ENCODE measurements at regions not wholly inside any gene's neighbourhood (a gene's known extent, or its start where the extent isn't known, plus 50 kb on each side); places are given as distances from the start of the nearest gene placed in this dataset.

- TF ChIP-seq ZNF462 (CRISPR knock-in tag; IDR thresholded peaks at IDR 0.05) = no peak
- TF ChIP-seq ZNF114 (CRISPR knock-in tag; IDR thresholded peaks at IDR 0.05) = no peak
Observed at GRCh38 chr4:158038718-158039117, 134.1 kb downstream of the GASK1B start (continued).

- Histone ChIP-seq H3K36me3 (ENCODE audit: insufficient read depth) (no peaks in the 10 kb centered on the region), H2AFZ (no peak overlapping the region), H3K4me1 (ENCODE audit: insufficient read depth) (peaks cover 6% of the 10 kb centered on the region; the same call in 1 of the 2 replicates), H3K27me3 (ENCODE audit: insufficient read depth) (no peaks in the 10 kb centered on the region), H3K27ac (ENCODE audit: low read depth) (no peak overlapping the region), H3F3A (replicated peaks; ENCODE audit: low read depth) (no peaks in the 10 kb centered on the region), H3K79me2 (replicated peaks; ENCODE audit: insufficient read depth) (no peaks in the 10 kb centered on the region), H4K20me1 (replicated peaks; ENCODE audit: insufficient read depth) (no peaks in the 10 kb centered on the region), H3K4me2 (no peak overlapping the region), H3K9me2 (ENCODE audit: insufficient read depth) (0 out of 2 replicates have a peak, but pooled peaks cover 3% of the 10 kb centered on the region), H3K4me3 (no peak overlapping the region)
- H3K9me3 Mint-ChIP-seq = no peaks in the 10 kb centered on the region
- ATAC-seq (no peak), DNase-seq (ENCODE audit: low spot score) (no peak)
- H3K36me3 Mint-ChIP-seq (ENCODE audit: low read depth) = no peaks in the 10 kb centered on the region
- H3K27me3 Mint-ChIP-seq (ENCODE audit: insufficient read depth, low read depth, poor library complexity) = no peaks in the 10 kb centered on the region
- TF ChIP-seq EZH2phosphoT487 (IDR thresholded peaks at IDR 0.05; ENCODE audit: unreplicated experiment) (no peak), CREB1 (CRISPR knock-in tag; IDR thresholded peaks at IDR 0.05; ENCODE audit: low read depth) (no peak)
- H3K27ac Mint-ChIP-seq = peak overlapping the region; percentile 90
- H3K4me1 Mint-ChIP-seq = peaks cover 5% of the 10 kb centered on the region; the same call in 2 of the 3 replicates
- no peak overlapping the region for H3K4me3 Mint-ChIP-seq
Observed at GRCh38 chr4:158036998-158037397, 135.8 kb downstream of the GASK1B start.
